ENCODE measurements at regions not wholly inside any gene's neighbourhood (a gene's known extent, or its start where the extent isn't known, plus 50 kb on each side); places are given as distances from the start of the nearest gene placed in this dataset.
A peak's percentile ranks its signal among the peaks of the same experiment; 100 is the strongest.

DNA sequence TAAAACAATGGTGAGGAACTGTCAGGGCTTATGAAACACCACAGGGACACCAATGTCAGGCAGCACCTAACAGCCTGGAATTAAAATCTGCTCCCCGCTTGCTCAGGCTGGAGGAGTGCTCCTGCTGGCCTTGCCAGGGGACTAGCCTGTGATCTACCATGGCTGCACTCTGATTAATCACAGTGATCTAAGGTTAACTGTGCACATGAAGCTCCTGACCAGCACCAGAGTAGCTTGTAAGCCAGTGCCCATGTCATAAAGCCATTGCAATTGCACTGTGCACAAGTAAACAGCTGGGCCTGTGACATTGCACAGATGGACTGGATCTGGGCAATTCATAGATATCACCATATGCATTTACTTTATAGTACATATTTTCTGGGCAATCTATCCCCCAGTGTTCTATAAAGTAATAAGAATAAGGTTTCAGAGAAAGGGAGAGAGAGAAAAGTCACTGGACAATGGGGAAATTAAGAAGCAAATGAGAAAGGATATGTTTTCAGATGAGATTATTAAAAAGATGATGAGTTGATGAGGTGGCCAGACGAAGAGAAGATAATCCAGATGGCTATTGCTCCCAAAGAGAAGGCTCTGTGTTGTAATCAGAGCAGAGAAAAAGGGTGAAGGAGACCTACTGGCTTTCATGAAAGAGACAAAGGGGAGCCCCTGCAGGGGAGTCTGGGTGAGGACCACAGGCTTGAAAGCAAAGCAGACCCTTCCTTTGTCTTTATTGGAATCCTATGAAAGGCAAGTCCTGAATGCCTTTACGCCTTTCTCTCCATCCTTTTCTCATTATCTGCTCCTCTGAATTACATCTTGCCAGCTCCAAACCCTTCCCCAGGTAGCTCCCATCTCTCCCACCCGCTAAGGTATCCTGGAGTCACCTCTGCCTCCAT is 145.8 kb downstream of the SLC38A6 start:
- no peak overlapping the region for H3K4me3 ChIP-seq (ENCODE audit: low read length)
- DNase-seq (ENCODE audit: low read depth): no peak
- TF ChIP-seq, protein P1, sequence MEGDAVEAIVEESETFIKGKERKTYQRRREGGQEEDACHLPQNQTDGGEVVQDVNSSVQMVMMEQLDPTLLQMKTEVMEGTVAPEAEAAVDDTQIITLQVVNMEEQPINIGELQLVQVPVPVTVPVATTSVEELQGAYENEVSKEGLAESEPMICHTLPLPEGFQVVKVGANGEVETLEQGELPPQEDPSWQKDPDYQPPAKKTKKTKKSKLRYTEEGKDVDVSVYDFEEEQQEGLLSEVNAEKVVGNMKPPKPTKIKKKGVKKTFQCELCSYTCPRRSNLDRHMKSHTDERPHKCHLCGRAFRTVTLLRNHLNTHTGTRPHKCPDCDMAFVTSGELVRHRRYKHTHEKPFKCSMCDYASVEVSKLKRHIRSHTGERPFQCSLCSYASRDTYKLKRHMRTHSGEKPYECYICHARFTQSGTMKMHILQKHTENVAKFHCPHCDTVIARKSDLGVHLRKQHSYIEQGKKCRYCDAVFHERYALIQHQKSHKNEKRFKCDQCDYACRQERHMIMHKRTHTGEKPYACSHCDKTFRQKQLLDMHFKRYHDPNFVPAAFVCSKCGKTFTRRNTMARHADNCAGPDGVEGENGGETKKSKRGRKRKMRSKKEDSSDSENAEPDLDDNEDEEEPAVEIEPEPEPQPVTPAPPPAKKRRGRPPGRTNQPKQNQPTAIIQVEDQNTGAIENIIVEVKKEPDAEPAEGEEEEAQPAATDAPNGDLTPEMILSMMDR (IDR thresholded peaks at IDR 0.05; ENCODE audit: insufficient read depth, low read depth, low read length, missing control alignments): no peak

- DNase-seq (ENCODE audit: low read depth): peak; percentile 51
- TF ChIP-seq, protein P1 (IDR thresholded peaks at IDR 0.05; ENCODE audit: insufficient read depth, low read depth, low read length, missing control alignments): no peak
- no peak overlapping the region for H3K4me3 ChIP-seq (ENCODE audit: low read length)
Measured at GRCh38 chr14:61125867-61126572, 145.0 kb downstream of the SLC38A6 start.

DNA sequence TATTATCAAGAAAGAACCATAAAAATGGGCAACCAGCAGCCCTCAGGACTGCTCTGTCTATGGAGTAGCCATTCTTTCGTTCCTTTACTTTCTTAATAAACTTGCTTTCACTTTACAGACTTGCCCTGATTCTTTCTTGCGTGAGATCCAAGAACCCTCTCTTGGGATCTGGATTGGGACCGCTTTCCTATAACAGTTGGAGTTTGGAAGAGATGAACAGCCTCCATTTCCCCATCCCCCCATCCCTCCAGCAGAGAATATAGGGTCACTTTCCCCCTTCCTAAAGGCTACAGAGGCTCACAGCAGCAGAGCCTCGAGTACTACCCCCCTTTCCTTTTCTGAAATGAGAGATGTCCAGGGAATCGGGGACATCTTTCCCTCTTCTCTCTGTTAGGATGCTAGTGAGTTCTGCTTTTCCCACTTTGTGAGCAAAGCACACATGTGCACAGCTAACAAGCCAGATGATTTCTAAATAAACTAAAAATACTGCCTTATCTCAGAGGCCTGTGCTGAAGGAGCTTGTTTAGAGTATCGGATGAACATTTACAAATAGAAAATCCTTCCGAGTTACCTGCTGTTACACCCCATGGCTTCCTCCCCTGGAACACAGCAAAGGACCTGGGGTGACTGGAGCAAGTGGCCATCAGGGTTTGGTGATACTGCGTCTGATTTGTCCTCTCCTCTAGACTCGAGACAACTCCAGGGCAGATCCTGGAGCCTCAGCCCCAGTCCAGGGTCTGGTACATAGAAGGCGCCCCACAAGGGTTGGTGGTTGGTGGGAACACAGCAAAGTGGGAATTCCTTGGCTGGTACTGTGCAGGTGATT is 144.2 kb downstream of the SLC38A6 start:
- no peak overlapping the region for H3K4me3 ChIP-seq (ENCODE audit: low read length)
- TF ChIP-seq, protein P1 (IDR thresholded peaks at IDR 0.05; ENCODE audit: insufficient read depth, low read depth, low read length, missing control alignments): no peak
- DNase-seq (ENCODE audit: low read depth): no peak

DNA sequence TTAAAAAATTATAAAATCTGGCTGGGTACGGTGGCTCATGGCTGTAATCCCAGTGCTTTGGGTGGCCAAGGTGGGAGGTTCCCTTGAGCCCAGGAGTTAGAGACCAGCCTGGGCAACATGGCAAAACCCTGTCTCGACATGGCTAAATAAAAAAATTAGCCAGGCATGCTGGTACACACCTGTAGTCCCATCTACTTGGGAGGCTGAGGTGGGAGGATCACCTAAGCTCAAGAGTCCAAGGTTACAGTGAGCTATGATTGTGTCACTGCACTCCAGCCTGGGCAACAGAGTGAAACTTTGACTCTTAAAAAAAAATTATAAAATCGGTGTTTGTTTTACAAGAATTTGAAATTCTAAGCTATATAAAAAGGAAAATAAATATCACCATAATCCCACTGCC is 141.8 kb downstream of the SLC38A6 start:
- no peak for DNase-seq (ENCODE audit: low read depth)
- no peak overlapping the region for H3K4me3 ChIP-seq (ENCODE audit: low read length)
- TF ChIP-seq, protein P1 (IDR thresholded peaks at IDR 0.05; ENCODE audit: insufficient read depth, low read depth, low read length, missing control alignments): no peak

- no peak for DNase-seq (ENCODE audit: low read depth)
- TF ChIP-seq, protein P1 (IDR thresholded peaks at IDR 0.05; ENCODE audit: insufficient read depth, low read depth, low read length, missing control alignments): no peak
Measured at GRCh38 chr14:61121355-61121787, 140.3 kb downstream of the SLC38A6 start.

GRCh38 chr14:61120576-61120975 is 139.5 kb downstream of the SLC38A6 start:
- H3K4me3 ChIP-seq (ENCODE audit: low read length): no peak overlapping the region
- TF ChIP-seq, protein P1 (IDR thresholded peaks at IDR 0.05; ENCODE audit: insufficient read depth, low read depth, low read length, missing control alignments): no peak
- no peak for DNase-seq (ENCODE audit: low read depth)

More at GRCh38 chr14:61121355-61121787, 140.3 kb downstream of the SLC38A6 start:
- no peak overlapping the region for H3K4me3 ChIP-seq (ENCODE audit: low read length)

Measured in epithelial cell of esophagus (primary cell).